Activated B cell treated with CpG ODN at 0.5 μM for 24 hours (primary cell): ENCODE measurements at regions not wholly inside any gene's neighbourhood (a gene's known extent, or its start where the extent isn't known, plus 50 kb on each side); places are given as distances from the start of the nearest gene placed in this dataset.

Source experiments
- ATAC-seq: fragments of 200-7000 bp; cut with Tn5 transposase; one replicate; pipeline ENCODE4 v1.10.0; 2021; ENCODE audit warnings: low read depth, mild to moderate bottlenecking, moderate library complexity
- CTCF ChIA-PET: fragments of 350-600 bp; sonication (Branson Sonifier 250); formaldehyde crosslinking; loops from one replicate; lab custom pipeline; 2021; ENCODE audit warnings: antibody characterized with exemption; lab: Charles Lee
- POLR2A ChIA-PET: fragments of 350-600 bp; sonication (Branson Sonifier 250); formaldehyde crosslinking; loops from one replicate; lab custom pipeline; 2021; ENCODE audit warnings: antibody characterized with exemption; lab: Charles Lee
- DNase-seq: peaks from one replicate; pipeline ENCODE4 v3.0.0; 2022
- H3K27ac Mint-ChIP-seq: one replicate; pipeline ENCODE4 v1.8.0; 2020; ENCODE audit warnings: mixed read lengths
- H3K27me3 Mint-ChIP-seq: one replicate; pipeline ENCODE4 v1.8.0; 2021; ENCODE audit warnings: mixed read lengths
- H3K36me3 Mint-ChIP-seq: one replicate; pipeline ENCODE4 v1.8.0; 2021; ENCODE audit warnings: low read depth, mixed read lengths
- H3K4me1 Mint-ChIP-seq: one replicate; pipeline ENCODE4 v1.8.0; 2021; ENCODE audit warnings: mixed read lengths
- H3K4me3 Mint-ChIP-seq: one replicate; pipeline ENCODE4 v1.8.0; 2020; ENCODE audit warnings: mild to moderate bottlenecking, mixed read lengths
- H3K9me3 Mint-ChIP-seq: one replicate; pipeline ENCODE4 v1.8.0; 2020; ENCODE audit warnings: mixed read lengths
- intact Hi-C: fragments of 100-400 bp; cut with micrococcal nuclease; formaldehyde crosslinking; loops from one replicate; pipeline ENCODE4 v1.15.1; 2024
- TF ChIP-seq, protein P1 (sequence below): fragments of 200-600 bp; IDR thresholded peaks from one replicate; pipeline ENCODE4 v1.8.0; 2022; ENCODE audit warnings: antibody characterized with exemption, mild to moderate bottlenecking

DNA sequence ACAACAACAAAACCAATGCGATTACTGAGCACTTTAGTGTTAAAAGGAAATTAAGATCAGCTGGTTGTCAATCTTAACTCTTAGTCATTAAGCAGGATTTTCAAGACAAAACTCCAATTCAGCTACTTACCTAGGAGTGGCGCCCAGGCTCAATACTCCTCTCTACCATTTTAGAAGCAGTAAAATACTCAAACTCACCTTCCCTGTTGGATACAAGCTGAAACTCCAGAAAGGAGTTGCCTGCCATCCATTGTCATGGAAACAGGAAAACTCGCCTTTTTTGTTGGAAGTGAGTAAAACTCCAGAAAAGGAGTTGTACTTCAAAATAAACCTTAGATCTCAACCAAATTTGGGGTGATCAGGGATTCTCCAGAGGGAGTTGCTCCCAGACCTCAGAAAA is 127.0 kb upstream of the F3 start:
- H3K4me1 Mint-ChIP-seq = no peaks in the 10 kb centered on the region
- peaks cover 5% of the 10 kb centered on the region for H3K27me3 Mint-ChIP-seq
- ChIA-PET CTCF (no interaction called here), POLR2A (no interaction called here)
- DNase-seq = no peak
- no peak for ATAC-seq
- no peaks in the 10 kb centered on the region for H3K36me3 Mint-ChIP-seq
- no peak overlapping the region for H3K27ac Mint-ChIP-seq
- TF ChIP-seq, protein P1, sequence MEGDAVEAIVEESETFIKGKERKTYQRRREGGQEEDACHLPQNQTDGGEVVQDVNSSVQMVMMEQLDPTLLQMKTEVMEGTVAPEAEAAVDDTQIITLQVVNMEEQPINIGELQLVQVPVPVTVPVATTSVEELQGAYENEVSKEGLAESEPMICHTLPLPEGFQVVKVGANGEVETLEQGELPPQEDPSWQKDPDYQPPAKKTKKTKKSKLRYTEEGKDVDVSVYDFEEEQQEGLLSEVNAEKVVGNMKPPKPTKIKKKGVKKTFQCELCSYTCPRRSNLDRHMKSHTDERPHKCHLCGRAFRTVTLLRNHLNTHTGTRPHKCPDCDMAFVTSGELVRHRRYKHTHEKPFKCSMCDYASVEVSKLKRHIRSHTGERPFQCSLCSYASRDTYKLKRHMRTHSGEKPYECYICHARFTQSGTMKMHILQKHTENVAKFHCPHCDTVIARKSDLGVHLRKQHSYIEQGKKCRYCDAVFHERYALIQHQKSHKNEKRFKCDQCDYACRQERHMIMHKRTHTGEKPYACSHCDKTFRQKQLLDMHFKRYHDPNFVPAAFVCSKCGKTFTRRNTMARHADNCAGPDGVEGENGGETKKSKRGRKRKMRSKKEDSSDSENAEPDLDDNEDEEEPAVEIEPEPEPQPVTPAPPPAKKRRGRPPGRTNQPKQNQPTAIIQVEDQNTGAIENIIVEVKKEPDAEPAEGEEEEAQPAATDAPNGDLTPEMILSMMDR = no peak
- intact Hi-C loops = no loop called here
- H3K4me3 Mint-ChIP-seq = no peak overlapping the region
- H3K9me3 Mint-ChIP-seq = no peaks in the 10 kb centered on the region

DNA sequence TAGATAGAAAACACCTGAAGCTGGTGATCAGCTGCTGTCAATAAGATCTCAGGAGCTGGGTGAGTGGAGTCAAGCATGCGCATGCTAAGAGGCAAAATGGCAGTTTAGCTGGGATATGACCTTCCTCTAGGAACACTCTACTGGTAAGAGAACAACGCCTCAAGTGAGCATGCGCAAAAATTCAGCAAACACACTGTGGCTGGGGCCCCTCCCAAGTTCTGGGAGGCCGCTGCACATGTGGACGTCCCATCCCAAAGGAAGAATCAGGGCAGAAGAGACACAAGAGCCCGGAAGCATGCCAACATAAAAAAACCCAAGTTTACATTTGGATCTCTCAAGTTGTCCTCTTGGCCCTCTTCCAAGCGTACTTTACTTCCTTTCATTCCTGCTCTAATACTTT is 126.3 kb upstream of the F3 start:
- no peaks in the 10 kb centered on the region for H3K36me3 Mint-ChIP-seq
- intact Hi-C loops = no loop called here
- H3K27ac Mint-ChIP-seq = no peak overlapping the region
- no peak overlapping the region for H3K4me3 Mint-ChIP-seq
- DNase-seq (no peak), ATAC-seq (no peak)
- ChIA-PET POLR2A (no interaction called here), CTCF (no interaction called here)
- no peaks in the 10 kb centered on the region for H3K9me3 Mint-ChIP-seq
- peaks cover 5% of the 10 kb centered on the region for H3K27me3 Mint-ChIP-seq
- no peaks in the 10 kb centered on the region for H3K4me1 Mint-ChIP-seq
- TF ChIP-seq, protein P1 = no peak

DNA sequence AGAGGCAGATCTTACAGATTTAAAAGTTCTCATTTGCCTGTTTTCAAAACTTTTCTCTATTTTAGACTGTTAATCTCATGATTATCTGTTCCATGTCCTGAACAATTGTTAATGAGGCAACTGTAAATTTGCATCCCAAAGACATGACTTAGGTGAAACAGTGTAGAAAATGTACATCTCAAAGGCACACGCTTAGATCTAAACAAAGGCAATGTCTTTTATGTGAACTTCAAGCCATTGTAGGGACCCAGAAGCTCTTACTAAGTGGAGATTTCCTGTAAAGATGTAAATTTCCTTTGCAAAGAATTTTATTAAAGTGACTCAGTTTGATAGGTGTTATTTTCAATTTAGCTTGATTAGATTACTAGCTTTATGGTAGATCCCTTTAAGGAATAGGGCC is 125.2 kb upstream of the F3 start:
- intact Hi-C loops = no loop called here
- Mint-ChIP-seq H3K27ac (no peak overlapping the region), H3K4me3 (no peak overlapping the region), H3K36me3 (no peaks in the 10 kb centered on the region), H3K4me1 (no peaks in the 10 kb centered on the region), H3K9me3 (no peaks in the 10 kb centered on the region), H3K27me3 (peaks cover 3% of the 10 kb centered on the region)
- ChIA-PET CTCF (no interaction called here), POLR2A (no interaction called here)
- ATAC-seq = no peak
- TF ChIP-seq, protein P1 = no peak
- no peak for DNase-seq

DNA sequence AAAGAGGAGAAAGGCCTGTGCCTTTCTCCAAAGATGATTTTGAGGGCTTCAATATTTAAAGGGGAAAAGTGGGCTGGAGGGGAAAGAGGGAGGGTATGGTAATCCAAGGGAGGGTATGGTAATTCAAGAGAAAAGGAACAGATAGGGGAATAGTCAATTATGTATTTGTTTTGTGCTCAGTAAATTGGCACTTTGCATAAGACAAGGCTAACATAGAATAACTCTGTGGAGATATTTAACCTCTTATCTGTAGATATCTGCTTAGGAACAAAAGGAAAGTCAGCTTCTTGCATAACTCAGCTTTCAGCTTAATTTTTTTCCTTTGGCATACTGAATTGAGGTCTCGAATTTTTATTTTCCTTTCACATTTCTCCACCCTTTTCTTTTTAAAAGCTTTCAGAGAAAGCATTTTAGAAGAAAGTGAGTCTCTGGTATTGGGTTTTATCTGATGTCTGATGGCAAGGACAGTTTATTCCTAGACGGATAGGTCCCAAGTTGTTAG is 119.9 kb upstream of the F3 start:
- TF ChIP-seq, protein P1 = no peak
- DNase-seq (no peak), ATAC-seq (no peak)
- ChIA-PET CTCF (no interaction called here), POLR2A (no interaction called here)
- H3K36me3 Mint-ChIP-seq = no peaks in the 10 kb centered on the region
- intact Hi-C loops = no loop called here
- H3K4me3 Mint-ChIP-seq = no peak overlapping the region
- no peaks in the 10 kb centered on the region for H3K4me1 Mint-ChIP-seq
- H3K27ac Mint-ChIP-seq = no peak overlapping the region
- H3K9me3 Mint-ChIP-seq = no peaks in the 10 kb centered on the region
- no peaks in the 10 kb centered on the region for H3K27me3 Mint-ChIP-seq

DNA sequence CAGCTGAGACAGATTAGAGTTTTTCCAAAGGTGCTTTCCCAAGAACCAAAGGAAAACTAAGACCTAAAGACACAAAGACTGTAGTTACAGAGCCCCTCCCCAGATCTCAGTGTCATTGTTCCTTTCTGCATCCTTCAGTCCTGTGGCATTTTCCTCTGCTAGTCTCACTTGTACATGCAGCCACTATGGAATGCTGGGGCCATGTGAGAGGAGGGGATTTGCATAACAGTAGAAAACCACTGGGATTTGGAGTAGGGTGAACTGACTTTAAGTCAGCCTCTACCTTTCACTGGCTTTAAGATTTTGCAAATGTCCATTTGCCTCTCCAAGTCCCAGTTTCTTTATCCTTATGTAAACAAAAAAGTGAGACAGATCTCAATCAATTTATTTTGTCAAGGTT is 119.4 kb upstream of the F3 start:
- CTCF ChIA-PET = no interaction called here
- DNase-seq (no peak), ATAC-seq (no peak)
- H3K27ac Mint-ChIP-seq = no peak overlapping the region
- no peak overlapping the region for H3K4me3 Mint-ChIP-seq
- no peaks in the 10 kb centered on the region for H3K36me3 Mint-ChIP-seq
- POLR2A ChIA-PET = no interaction called here
- intact Hi-C loops = no loop called here
- TF ChIP-seq, protein P1 = no peak
- H3K9me3 Mint-ChIP-seq = no peaks in the 10 kb centered on the region
- no peaks in the 10 kb centered on the region for H3K4me1 Mint-ChIP-seq
- H3K27me3 Mint-ChIP-seq = no peaks in the 10 kb centered on the region
